WTC11 (cell line): ENCODE measurements at regions not wholly inside any gene's neighbourhood (a gene's known extent, or its start where the extent isn't known, plus 50 kb on each side); places are given as distances from the start of the nearest gene placed in this dataset.

Source experiments
- CBFB ChIP-seq: sonication (generic); formaldehyde crosslinking; IDR thresholded peaks from 2 replicates; pipeline ENCODE4 v1.8.1; 2022; ENCODE audit warnings: mild to moderate bottlenecking, low read depth, missing genetic modification reagents
- GABPB1 ChIP-seq: sonication (generic); formaldehyde crosslinking; IDR thresholded peaks from 2 replicates; pipeline ENCODE4 v1.8.1; 2023; ENCODE audit warnings: mild to moderate bottlenecking, missing genetic modification reagents
- JUN ChIP-seq: sonication (generic); formaldehyde crosslinking; IDR thresholded peaks from 2 replicates; pipeline ENCODE4 v1.8.0; 2023; ENCODE audit warnings: mild to moderate bottlenecking, missing genetic modification reagents
- SOX15 ChIP-seq: fragments of 250-450 bp; sonication (Bioruptor Pico); IDR thresholded peaks from 2 replicates; pipeline ENCODE4 v1.9.0; 2021; ENCODE audit warnings: mild to moderate bottlenecking
- TF ChIP-seq, protein P1 (sequence below): fragments of 200-600 bp; IDR thresholded peaks from 2 replicates; pipeline ENCODE4 v1.8.0; 2022; ENCODE audit warnings: antibody characterized with exemption

DNA sequence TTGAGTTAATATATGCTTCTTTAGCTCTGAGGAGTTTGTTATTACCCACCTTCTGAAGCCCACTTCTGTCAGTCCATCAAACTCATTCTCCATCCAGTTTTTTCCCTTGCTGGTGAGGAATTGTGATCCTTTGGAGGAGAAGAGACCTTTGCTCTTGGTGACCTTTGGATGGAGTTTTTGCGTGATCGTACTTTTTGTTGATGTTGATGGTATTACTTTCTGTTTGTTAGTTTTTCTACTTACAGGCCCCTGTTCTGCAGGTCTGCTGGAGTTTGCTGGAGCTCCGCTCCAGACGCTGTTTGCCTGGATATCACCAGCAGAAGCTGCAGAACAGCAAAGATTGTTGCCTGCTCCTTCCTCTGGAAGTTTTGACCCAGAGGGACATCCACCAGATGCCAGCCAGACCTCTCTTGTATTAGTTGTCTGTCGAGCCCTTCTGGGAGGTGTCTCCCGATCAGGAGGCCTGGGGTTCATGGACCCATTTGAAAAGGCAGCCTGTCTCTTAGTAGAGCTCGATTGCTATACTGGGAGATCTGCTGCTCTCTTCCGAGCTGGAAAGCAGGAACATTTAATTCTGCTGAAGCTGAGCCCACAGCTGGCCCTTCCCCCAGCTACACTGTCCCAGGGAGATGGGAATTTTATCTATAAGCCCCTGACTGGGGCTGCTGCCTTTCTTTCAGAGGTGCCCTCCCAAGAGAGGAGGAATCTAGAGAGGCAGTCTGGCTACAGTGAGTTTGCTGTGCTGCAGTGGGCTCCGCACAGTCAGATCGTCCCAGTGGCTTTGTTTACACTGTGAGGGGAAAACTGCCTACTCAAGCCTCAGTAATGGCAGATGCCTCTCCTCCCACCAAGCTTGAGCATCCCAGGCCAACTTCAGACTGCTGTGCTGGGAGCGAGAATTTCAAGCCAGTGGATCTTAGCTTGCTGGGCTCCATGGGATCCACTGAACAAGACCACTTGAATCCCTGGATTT, 445.5 kb downstream of the MAN2A1 start:
- TF ChIP-seq, protein P1, sequence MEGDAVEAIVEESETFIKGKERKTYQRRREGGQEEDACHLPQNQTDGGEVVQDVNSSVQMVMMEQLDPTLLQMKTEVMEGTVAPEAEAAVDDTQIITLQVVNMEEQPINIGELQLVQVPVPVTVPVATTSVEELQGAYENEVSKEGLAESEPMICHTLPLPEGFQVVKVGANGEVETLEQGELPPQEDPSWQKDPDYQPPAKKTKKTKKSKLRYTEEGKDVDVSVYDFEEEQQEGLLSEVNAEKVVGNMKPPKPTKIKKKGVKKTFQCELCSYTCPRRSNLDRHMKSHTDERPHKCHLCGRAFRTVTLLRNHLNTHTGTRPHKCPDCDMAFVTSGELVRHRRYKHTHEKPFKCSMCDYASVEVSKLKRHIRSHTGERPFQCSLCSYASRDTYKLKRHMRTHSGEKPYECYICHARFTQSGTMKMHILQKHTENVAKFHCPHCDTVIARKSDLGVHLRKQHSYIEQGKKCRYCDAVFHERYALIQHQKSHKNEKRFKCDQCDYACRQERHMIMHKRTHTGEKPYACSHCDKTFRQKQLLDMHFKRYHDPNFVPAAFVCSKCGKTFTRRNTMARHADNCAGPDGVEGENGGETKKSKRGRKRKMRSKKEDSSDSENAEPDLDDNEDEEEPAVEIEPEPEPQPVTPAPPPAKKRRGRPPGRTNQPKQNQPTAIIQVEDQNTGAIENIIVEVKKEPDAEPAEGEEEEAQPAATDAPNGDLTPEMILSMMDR: no peak
- TF ChIP-seq JUN (no peak), SOX15 (CRISPR knock-in tag) (no peak), GABPB1 (CRISPR knock-in tag) (no peak), CBFB (CRISPR knock-in tag) (no peak)
